ENCODE measurements at regions not wholly inside any gene's neighbourhood (a gene's known extent, or its start where the extent isn't known, plus 50 kb on each side); places are given as distances from the start of the nearest gene placed in this dataset.

GRCh38 chr15:47397655-47398054, 319.6 kb upstream of the SEMA6D start:
- no peak for FAIRE-seq

GRCh38 chr15:47398132-47398531, 319.2 kb upstream of the SEMA6D start:
- no peak for FAIRE-seq

GRCh38 chr15:47398594-47398993, 318.7 kb upstream of the SEMA6D start:
- FAIRE-seq: no peak

GRCh38 chr15:47399100-47399499, 318.2 kb upstream of the SEMA6D start:
- no peak for FAIRE-seq

- no peak for FAIRE-seq
Observed at GRCh38 chr15:47400603-47401002, 316.7 kb upstream of the SEMA6D start.

GRCh38 chr15:47401427-47401826, 315.9 kb upstream of the SEMA6D start:
- FAIRE-seq: no peak

GRCh38 chr15:47402829-47403228, 314.5 kb upstream of the SEMA6D start:
- FAIRE-seq: no peak

- FAIRE-seq: no peak
Observed at GRCh38 chr15:47404877-47405276, 312.4 kb upstream of the SEMA6D start.

- no peak for FAIRE-seq
Observed at GRCh38 chr15:47405365-47406162, 311.7 kb upstream of the SEMA6D start.

GRCh38 chr15:47407692-47408091, 309.6 kb upstream of the SEMA6D start:
- no peak for FAIRE-seq

GRCh38 chr15:47409038-47409437, 308.3 kb upstream of the SEMA6D start:
- FAIRE-seq: no peak

- FAIRE-seq: no peak
Observed at GRCh38 chr15:47409600-47409999, 307.7 kb upstream of the SEMA6D start.

GRCh38 chr15:47410247-47410646, 307.1 kb upstream of the SEMA6D start:
- FAIRE-seq: no peak

- FAIRE-seq: no peak
Observed at GRCh38 chr15:47411733-47412132, 305.6 kb upstream of the SEMA6D start.

GRCh38 chr15:47412136-47412535, 305.2 kb upstream of the SEMA6D start:
- FAIRE-seq: no peak

GRCh38 chr15:47412802-47413201, 304.5 kb upstream of the SEMA6D start:
- FAIRE-seq: no peak

GRCh38 chr15:47414207-47414606, 303.1 kb upstream of the SEMA6D start:
- no peak for FAIRE-seq

- no peak for FAIRE-seq
Observed at GRCh38 chr15:47415539-47415971, 301.8 kb upstream of the SEMA6D start.

GRCh38 chr15:47422881-47423665, 294.2 kb upstream of the SEMA6D start:
- no peak for FAIRE-seq

- no peak for FAIRE-seq
Observed at GRCh38 chr15:47427463-47427862, 289.8 kb upstream of the SEMA6D start.

- FAIRE-seq: no peak
Observed at GRCh38 chr15:47429376-47429775, 287.9 kb upstream of the SEMA6D start.

GRCh38 chr15:47431501-47431900, 285.8 kb upstream of the SEMA6D start:
- no peak for FAIRE-seq

- FAIRE-seq: no peak
Observed at GRCh38 chr15:47432826-47433225, 284.5 kb upstream of the SEMA6D start.

GRCh38 chr15:47434596-47434995, 282.7 kb upstream of the SEMA6D start:
- no peak for FAIRE-seq

Measured in A204.1 (cell line).